Brain microvascular endothelial cell (primary cell): ENCODE measurements at regions not wholly inside any gene's neighbourhood (a gene's known extent, or its start where the extent isn't known, plus 50 kb on each side); places are given as distances from the start of the nearest gene placed in this dataset.

Experiments
- DNase-seq: peaks from one replicate; pipeline ENCODE4 v3.0.0-alpha.2; 2020
- H3K27ac ChIP-seq: fragments of 250-450 bp; sonication (Bioruptor Pico); 2 replicates; pipeline ENCODE4 v1.5.1; 2020; ENCODE audit warnings: mild to moderate bottlenecking, moderate library complexity
- H3K27me3 ChIP-seq: fragments of 250-450 bp; sonication (Bioruptor Pico); replicated peaks from 2 replicates; pipeline ENCODE4 v1.5.1; 2020; ENCODE audit warnings: mild to moderate bottlenecking
- H3K36me3 ChIP-seq: fragments of 250-450 bp; sonication (Bioruptor Pico); replicated peaks from 2 replicates; pipeline ENCODE4 v1.5.1; 2020; ENCODE audit warnings: mild to moderate bottlenecking
- H3K4me3 ChIP-seq: 2 replicates; pipeline ENCODE4 v1.5.1; 2011; ENCODE audit warnings: low read depth, mild to moderate bottlenecking, control low read depth, low read length, moderate library complexity
- in situ Hi-C: cut with HindIII; loops from 2 replicates; pipeline ENCODE4 v1.10.0; 2017; ENCODE audit warnings: low sequenced_read_pairs, low pct_ligation_motif_present
- TF ChIP-seq, protein P1 (sequence below): IDR thresholded peaks from 2 replicates; pipeline ENCODE4 v1.5.1; 2011; ENCODE audit warnings: low read depth, mild to moderate bottlenecking, moderate library complexity, low read length, control low read depth, inconsistent platforms; ENCODE audit errors: missing control alignments

DNA sequence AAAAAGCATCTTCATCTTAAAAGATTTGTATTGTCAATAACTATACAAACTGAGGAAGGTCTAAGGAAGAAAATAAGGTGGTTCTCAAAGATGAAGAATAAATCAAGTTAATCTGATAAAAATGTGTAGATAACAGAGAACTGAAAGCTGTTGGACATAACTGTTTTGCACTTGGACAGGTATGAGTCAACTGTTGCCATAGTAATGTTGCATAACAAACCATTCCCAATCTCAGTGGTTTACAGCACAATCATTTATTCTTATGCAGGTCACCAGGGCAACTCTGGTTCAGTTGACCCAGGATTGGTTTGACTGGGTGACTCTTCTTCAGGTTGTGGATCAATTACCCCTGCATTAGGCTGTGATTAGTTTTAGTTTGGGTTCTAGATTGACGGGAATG, 2197.7 kb downstream of the ARAP2 start:
- TF ChIP-seq, protein P1, sequence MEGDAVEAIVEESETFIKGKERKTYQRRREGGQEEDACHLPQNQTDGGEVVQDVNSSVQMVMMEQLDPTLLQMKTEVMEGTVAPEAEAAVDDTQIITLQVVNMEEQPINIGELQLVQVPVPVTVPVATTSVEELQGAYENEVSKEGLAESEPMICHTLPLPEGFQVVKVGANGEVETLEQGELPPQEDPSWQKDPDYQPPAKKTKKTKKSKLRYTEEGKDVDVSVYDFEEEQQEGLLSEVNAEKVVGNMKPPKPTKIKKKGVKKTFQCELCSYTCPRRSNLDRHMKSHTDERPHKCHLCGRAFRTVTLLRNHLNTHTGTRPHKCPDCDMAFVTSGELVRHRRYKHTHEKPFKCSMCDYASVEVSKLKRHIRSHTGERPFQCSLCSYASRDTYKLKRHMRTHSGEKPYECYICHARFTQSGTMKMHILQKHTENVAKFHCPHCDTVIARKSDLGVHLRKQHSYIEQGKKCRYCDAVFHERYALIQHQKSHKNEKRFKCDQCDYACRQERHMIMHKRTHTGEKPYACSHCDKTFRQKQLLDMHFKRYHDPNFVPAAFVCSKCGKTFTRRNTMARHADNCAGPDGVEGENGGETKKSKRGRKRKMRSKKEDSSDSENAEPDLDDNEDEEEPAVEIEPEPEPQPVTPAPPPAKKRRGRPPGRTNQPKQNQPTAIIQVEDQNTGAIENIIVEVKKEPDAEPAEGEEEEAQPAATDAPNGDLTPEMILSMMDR: no peak
- in situ Hi-C loops: no loop called here
- no peaks in the 10 kb centered on the region for H3K27me3 ChIP-seq
- peak; percentile 19 for DNase-seq
- H3K27ac ChIP-seq: no peak overlapping the region
- no peak overlapping the region for H3K4me3 ChIP-seq
- no peaks in the 10 kb centered on the region for H3K36me3 ChIP-seq

DNA sequence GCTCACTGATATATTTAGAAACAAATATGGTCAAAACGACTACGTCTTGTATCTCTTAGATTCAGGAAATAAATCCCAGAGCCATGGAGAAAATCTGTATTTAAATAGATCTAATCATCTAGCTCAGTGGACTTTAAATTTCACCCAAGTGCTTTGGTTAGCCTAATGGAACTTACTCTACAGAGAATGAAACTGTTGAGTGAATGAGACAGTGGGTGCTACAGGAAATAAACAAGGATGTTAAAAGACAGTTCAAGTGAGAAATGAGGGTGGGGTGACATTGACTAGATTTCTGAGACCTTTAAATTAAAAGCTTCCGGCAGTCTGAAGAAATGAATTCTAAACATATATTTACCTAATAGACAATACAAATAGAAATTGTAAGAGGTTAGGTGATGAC, 2197.0 kb downstream of the ARAP2 start:
- no peaks in the 10 kb centered on the region for H3K36me3 ChIP-seq
- no peaks in the 10 kb centered on the region for H3K27me3 ChIP-seq
- H3K4me3 ChIP-seq: no peak overlapping the region
- in situ Hi-C loops: no loop called here
- DNase-seq: no peak
- no peak overlapping the region for H3K27ac ChIP-seq
- TF ChIP-seq, protein P1: no peak

- in situ Hi-C loops: no loop called here
- Histone ChIP-seq H3K4me3 (no peak overlapping the region), H3K27me3 (no peaks in the 10 kb centered on the region), H3K36me3 (no peaks in the 10 kb centered on the region), H3K27ac (no peak overlapping the region)
- no peak for DNase-seq
- TF ChIP-seq, protein P1: no peak
Measured at GRCh38 chr4:34066126-34066525, 2178.2 kb downstream of the ARAP2 start.

DNA sequence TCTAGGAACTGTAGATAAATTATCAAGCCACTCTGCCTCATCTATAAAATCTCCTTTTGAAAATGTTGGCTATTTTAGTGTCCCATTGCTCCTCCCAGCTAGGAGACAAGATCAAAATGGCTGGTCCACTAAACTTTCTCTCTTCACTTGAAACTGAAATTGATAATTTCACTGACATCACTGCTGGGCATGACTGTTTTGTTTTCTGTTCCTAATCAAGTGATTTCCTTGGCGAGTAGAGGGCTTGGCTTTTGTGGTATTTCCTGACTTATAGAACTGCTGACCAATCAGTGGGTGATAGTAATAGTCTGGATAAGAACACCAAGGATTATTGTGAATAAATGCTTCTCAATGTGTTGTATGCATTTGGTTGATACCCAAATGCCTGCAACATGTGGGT, 2152.9 kb downstream of the ARAP2 start:
- Histone ChIP-seq H3K4me3 (no peak overlapping the region), H3K27ac (no peak overlapping the region), H3K27me3 (no peaks in the 10 kb centered on the region), H3K36me3 (no peaks in the 10 kb centered on the region)
- DNase-seq: peak; percentile 1
- TF ChIP-seq, protein P1: no peak
- in situ Hi-C loops: no loop called here

GRCh38 chr4:34094114-34094513, 2150.2 kb downstream of the ARAP2 start:
- in situ Hi-C loops: no loop called here
- Histone ChIP-seq H3K27ac (no peak overlapping the region), H3K4me3 (no peak overlapping the region), H3K36me3 (no peaks in the 10 kb centered on the region), H3K27me3 (no peaks in the 10 kb centered on the region)
- TF ChIP-seq, protein P1: no peak
- DNase-seq: no peak

GRCh38 chr4:34105311-34105710, 2139.0 kb downstream of the ARAP2 start:
- Histone ChIP-seq H3K27ac (no peak overlapping the region), H3K27me3 (no peaks in the 10 kb centered on the region), H3K36me3 (no peaks in the 10 kb centered on the region), H3K4me3 (no peak overlapping the region)
- TF ChIP-seq, protein P1: no peak
- in situ Hi-C loops: no loop called here
- DNase-seq: no peak
